Suprapubic skin (tissue), 3 donors: ENCODE measurements at regions not wholly inside any gene's neighbourhood (a gene's known extent, or its start where the extent isn't known, plus 50 kb on each side); places are given as distances from the start of the nearest gene placed in this dataset.

Experiments
- POLR2AphosphoS5 ChIP-seq, 3 donors: sonication (generic); formaldehyde crosslinking; IDR thresholded peaks; one replicate each; pipeline ENCODE4 v1.6.1; 2017; ENCODE audit warnings: antibody characterized with exemption in 3 of 3
- TF ChIP-seq, protein P1 (sequence below), 2 donors: fragments of 200-600 bp in 1 of 2; fragments of 450-650 bp in 1 of 2; sonication (generic) in 1 of 2; IDR thresholded peaks; one replicate each; pipeline ENCODE4 v1.5.1; 2016 to 2019; ENCODE audit warnings: antibody characterized with exemption in 2 of 2, mild to moderate bottlenecking in 1 of 2, moderate library complexity in 1 of 2

DNA sequence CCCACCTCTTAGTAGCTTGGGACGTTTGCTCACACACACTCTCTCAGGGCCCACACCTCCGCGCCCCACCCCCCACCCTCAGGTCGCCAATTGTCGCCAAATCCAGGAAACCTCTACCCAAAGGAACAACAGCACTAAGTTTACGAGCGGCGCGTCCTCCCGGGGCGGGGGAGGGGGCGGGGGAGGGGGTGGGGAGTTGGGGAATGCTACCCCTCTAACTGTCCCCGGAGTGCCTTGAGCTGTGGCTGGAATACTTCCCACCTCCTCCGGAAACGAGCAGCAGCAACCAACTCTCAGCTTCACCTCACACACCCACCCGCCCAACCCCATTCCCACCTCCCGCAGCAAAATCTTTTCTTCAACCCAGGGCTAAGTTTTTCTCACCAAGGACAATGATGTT lies 135.6 kb upstream of the ZIC3 start:
- TF ChIP-seq, protein P1, sequence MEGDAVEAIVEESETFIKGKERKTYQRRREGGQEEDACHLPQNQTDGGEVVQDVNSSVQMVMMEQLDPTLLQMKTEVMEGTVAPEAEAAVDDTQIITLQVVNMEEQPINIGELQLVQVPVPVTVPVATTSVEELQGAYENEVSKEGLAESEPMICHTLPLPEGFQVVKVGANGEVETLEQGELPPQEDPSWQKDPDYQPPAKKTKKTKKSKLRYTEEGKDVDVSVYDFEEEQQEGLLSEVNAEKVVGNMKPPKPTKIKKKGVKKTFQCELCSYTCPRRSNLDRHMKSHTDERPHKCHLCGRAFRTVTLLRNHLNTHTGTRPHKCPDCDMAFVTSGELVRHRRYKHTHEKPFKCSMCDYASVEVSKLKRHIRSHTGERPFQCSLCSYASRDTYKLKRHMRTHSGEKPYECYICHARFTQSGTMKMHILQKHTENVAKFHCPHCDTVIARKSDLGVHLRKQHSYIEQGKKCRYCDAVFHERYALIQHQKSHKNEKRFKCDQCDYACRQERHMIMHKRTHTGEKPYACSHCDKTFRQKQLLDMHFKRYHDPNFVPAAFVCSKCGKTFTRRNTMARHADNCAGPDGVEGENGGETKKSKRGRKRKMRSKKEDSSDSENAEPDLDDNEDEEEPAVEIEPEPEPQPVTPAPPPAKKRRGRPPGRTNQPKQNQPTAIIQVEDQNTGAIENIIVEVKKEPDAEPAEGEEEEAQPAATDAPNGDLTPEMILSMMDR (IDR thresholded peaks at IDR 0.05) = no peak
- TF ChIP-seq POLR2AphosphoS5 (IDR thresholded peaks at IDR 0.05) = no peak
